ENCODE measurements at regions not wholly inside any gene's neighbourhood (a gene's known extent, or its start where the extent isn't known, plus 50 kb on each side); places are given as distances from the start of the nearest gene placed in this dataset.
"Not testable (repeated sequence)": the region's sequence is repeated elsewhere in the genome, so short reads cannot be mapped to it uniquely, and the experiment has no call there.

DNA sequence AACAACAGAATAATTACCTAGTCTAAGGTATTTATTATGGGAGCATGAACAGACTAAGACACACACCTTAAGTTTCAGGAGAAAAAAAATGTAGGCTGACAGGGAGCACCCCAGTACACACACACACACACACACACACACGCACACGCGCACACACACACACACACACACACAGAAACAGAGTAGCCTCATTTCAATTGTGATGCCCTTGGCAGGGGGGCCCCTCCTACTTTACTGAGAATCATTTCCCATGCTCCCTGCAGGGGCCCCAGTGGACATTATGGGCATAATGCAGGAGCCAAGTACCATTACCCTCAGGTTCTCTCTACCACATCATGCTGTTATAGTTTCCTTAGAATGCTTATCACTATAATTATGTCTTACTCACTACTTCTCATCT, 104.9 kb downstream of the CDC7 start:
- DNase-seq (ENCODE audit: low spot score), result no peak

DNA sequence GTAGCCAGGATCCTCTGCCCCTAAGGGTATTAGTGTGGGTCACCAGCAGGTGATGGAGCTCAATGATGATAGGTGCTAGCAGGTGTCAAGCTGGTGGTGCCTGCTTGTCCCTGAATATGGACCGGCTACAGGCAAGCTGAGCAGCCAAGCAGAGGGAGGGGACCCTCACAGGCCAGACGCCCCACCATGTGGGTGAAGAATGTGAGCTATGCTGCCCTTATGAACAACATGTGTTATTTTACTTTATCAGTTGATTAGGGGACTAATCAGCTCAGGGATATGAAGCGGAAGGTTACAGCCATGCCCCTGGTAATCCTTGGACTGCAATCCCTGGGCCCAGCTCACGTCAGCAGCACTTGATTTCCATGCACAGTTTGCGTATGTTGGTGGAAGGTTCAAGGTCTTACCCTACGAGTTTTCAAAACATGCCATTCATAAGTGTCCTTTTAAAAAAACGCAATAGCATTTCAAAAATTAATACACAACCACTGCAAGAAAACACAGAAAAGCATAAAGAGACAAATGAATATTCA, 106.0 kb downstream of the CDC7 start:
- no peak for DNase-seq (ENCODE audit: low spot score)

DNA sequence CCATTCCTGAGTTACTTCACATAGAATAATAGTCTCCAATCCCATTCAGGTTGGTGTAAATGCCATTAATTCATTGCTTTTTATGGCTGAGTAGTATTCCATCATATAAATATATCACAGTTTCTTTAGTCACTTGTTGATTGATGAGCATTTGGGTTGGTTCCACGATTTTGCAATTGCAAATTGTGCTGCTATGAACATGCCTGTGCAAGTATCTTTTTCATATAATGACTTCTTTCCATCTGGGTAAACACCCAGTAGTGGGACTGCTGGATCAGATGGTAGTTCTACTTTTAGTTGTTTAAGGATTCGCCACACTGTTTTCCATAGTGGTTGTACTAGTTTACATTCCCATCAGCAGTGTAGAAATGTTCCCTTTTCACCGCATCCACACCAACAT, 107.0 kb downstream of the CDC7 start:
- DNase-seq (ENCODE audit: low spot score), result not testable (repeated sequence)

DNA sequence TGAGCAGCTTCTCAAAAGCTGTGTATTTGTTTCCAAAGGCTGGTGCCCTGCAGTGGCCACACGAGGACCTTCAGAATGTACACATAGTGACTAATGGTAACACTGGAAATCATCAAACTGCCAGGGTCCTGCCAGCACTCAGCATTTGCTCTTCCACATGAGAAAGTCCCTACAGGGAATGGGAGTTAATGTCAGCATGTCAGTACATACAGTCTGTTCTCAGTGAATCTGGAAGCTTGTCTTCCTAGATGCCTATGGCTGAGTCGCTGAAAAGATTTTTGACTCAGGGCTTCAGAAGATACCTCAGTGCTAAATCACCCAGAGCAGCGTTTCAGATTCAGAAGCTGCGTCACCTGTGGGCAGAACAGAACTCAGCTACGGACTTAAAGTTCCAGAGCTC, 108.2 kb downstream of the CDC7 start:
- DNase-seq (ENCODE audit: low spot score), result no peak

DNA sequence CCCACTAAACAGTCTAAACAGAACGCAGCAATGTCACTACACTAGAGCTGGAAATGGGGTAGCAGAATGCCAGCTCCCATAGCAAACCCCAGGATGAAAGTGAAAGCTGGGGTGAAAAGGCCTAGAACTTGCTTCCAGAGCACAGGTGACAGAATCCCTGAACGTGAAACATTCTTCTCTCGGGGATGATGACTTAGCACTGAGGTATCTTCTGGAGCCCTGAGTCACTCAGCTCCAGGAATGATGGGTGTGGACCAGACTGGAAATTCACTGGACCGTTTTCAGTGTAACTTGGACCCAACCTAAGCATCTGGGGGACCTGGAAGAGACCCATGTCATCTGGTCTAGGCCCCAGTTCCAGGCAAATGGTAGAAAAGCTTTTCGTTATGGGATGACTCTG, 108.9 kb downstream of the CDC7 start:
- no peak for DNase-seq (ENCODE audit: low spot score)

DNA sequence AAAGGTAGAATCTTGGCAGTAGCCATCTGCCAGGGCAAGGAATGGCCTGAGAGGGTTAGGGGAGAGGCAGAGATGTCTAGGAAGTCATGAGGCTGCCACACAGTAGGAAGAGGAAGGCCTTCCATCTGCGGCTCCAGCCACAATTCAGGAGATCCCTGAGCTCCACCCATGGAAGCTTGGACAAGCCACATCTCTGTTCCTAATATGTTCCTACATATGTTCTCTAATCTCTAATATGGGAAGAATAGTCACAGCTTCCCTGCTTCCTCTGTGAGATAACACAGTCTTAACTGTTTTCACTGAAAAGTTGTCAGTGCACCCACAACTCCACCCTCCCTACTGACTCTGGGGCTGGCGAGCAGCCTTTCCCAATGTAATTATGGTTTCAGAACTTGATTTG, 109.5 kb downstream of the CDC7 start:
- DNase-seq (ENCODE audit: low spot score), result no peak

DNA sequence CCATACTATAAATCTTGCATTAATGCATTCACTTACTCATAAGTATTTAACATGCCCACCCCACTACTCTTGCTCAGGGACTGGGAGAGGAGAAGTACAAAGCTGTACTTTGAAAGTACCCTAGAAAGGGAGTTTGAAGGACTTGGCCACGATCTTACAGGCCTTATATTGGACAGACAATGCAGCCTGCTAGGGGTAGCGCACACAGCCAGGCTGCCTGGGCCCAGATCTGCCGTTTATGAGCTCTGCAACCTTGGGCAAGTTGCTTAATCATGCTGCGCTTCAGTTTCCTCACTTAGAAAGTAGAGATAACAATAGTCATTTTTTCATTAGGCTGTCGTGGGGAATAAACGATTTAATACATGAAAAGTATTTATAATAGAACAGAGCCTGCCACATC, 110.1 kb downstream of the CDC7 start:
- DNase-seq (ENCODE audit: low spot score), result no peak

DNA sequence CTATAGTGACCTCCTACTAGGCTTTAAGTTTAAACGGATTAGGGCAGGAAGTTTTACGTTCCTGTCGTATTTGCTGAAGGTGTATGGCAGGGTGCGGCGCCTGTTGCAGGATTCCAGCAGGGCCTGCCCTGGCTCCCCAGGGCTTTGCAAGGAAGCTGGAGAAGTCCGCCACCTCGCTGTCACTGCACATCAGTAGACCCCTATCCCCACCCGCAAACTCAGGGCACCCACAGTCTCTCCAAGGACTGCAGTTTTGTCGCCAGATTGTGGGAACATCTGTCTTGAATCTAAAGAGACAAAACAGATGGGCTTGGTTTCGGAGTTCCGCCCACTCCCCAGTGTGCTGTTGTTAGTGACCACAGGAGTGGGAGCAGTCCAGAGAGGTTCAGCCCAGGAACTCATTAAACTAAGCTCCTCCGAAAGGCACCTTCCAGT, 110.8 kb downstream of the CDC7 start:
- no peak for DNase-seq (ENCODE audit: low spot score)

DNA sequence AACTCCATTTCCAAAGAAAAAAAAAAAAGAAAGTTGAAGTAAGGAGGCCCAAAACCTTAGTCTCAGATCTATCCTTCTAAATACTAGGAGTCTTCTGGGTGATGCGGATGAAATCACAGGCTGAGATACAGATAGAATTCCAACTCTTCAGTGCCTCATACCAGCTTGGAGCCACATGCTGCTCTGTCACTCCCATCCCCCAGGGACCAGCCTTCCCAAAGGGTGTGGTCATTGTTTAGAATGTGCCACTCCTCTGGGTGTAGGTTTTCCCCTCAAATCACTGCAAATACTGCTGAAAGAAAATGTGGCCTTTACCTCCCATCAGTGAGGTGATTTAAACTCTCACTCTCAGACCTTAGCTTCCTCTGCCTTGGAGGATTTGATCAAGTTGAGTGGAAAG, 112.9 kb downstream of the CDC7 start:
- no peak for DNase-seq (ENCODE audit: low spot score)

DNA sequence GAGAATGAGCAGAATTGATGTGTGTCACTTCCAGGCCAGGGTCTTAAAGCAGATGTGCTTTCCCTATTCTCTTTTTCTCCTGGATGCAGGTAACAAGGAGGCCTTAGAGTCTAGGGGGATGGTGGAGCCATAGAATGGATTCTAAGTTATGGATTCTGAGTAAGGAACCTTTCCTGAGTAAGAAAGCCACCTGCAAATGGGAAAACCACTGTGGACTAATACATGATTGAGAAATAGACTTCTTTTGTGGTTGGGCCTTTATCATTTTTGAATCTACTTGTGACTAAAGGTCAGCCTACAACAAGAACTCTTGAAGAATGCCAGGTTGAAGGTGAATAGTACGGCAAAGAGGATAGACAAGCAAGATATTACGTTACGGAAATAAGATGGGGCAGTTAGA, 116.1 kb downstream of the CDC7 start:
- no peak for DNase-seq (ENCODE audit: low spot score)

DNA sequence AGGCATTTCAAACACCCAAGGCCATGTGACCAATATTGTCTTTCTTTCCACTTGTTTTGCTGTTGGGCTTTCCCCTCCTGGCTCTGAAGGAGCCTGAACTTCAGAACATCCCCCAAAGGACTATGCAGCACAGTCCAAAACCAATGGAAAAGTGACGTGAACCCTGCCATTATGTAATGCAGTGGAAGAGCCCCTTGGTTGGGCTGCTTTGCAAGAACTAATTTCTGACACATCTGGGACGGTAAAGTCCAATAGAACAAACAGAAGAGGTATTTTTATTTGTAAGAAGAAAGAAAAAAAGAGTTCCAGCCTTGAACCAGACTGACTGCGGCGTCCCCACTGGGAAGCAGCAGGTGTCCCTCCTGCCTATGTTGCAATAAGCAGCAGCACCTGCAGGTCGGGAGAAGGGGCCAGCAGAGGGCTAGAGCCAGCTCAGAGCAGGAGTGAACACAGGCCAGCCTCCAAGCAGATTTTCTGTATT, 116.7 kb downstream of the CDC7 start:
- no peak for DNase-seq (ENCODE audit: low spot score)

DNA sequence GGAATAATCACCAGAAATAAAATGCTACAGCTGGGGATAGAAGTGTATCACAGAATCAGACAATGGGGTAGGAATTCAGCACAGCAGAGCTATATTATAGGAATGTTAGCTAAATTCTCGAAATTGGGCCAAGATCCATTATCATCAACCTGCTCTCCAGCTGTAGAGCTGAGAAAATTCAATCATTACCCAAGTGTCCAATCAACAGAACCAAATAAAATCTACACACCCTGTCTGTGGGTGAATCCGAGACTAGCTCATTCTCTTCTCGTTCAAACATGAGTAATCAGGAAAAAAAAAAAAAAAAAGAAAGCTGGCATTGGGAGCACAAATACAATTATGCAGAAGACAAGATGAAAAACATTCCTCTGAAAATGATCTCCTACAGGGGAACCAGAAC, 119.2 kb downstream of the CDC7 start:
- DNase-seq (ENCODE audit: low spot score), result no peak

DNA sequence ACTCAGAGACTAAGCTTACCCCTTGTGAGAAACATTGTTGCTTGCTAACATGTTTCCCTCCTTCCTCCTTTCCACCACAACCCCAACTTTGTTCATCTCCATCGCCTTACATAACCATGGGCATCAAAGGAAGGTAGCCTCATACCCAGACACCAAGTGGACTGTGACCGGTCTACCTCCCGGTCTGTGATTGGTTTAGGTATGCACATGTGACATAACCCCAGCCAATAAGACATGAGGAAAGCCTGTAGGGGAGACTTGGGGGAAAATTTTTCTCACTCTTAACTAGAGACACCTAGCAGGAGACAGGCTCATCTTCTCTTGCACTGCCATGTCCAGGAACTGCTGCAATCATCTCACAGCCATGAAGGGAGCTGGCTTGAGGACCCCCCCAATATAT, 120.7 kb downstream of the CDC7 start:
- DNase-seq (ENCODE audit: low spot score), result no peak

DNA sequence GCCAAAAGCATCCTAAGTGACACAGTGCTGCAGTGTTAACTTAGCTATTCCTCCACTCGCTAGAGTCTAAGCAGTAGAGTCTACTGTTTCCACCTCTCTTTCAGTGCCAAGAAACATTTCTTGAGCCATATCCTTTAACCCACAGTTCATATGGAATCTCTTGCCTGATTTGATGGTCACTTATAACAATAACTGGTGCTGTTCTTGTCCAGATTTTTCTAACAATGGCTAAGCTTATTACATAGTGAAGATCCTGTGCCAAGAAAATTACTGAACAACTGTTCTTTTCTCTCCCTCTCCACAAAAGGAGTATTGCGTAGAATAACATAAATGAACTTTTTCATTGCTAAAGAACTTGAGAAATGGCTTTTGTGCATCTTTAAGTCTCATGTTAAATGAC, 121.3 kb downstream of the CDC7 start:
- DNase-seq (ENCODE audit: low spot score), result no peak

DNA sequence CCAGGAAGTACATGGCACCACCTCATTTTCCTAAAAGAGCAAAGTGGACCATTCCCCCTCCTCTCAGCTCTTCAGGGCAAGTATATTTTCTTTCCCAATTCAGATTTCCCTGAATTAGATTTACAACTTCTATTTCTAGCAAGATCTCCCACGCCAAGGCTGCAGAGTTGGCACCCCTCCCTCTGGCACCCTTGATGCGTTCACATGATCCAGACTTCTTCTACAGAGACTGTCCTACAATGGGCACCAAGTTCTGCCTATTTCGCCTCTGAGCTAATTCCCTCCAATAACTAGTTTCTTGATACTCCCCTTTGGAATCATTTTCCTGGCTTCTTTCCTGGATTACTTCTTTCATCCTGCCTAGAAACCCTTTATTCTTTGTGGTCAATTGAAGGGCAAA, 122.0 kb downstream of the CDC7 start:
- DNase-seq (ENCODE audit: low spot score), result no peak

DNA sequence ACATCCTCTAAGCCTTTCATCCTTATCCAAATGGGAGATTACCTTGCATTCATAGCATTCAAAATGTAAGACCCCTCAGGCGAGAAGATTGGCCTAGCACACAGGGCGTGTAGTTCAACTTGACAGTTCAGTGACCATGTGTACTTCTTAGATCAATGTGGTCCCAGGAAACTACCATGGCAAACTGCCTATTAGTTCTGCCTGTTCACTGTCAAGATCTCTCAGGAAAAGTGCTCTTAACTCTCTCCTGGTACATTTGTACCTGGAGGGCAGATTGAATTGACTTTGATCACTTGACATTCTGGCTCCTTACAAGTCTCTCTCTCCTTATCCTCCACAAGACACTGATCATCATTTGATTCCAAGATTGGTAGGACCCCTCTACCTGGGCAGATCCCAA, 122.4 kb downstream of the CDC7 start:
- DNase-seq (ENCODE audit: low spot score), result no peak

DNA sequence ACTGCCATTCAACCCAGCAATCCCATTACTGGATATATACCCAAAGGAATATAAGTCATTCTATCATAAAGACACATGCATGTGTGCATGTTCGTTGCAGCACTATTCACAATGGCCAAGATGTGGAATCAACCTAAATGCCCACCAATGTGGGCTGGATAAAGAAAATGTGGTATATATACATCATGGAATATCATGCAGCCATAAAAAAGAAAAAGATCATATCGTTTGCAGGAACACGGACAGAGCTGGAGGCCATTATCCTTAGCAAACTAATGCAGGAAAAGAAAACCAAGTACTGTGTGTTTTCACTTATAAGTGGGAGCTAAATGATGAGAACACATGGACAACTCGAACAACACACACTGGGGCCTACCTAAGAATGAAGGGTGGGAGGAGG, 123.7 kb downstream of the CDC7 start:
- DNase-seq (ENCODE audit: low spot score), result no peak
